ENCODE measurements at regions not wholly inside any gene's neighbourhood (a gene's known extent, or its start where the extent isn't known, plus 50 kb on each side); places are given as distances from the start of the nearest gene placed in this dataset.
"Not testable (repeated sequence)": the region's sequence is repeated elsewhere in the genome, so short reads cannot be mapped to it uniquely, and the experiment has no call there.

GRCh38 chr4:147246096-147246495 lies 234.8 kb upstream of the EDNRA start:
- no peak for DNase-seq (ENCODE audit: low read depth in 3 of 3)

- not testable (repeated sequence) for DNase-seq (ENCODE audit: low read depth in 3 of 3)
Observed at GRCh38 chr4:147246528-147246927, 234.4 kb upstream of the EDNRA start.

GRCh38 chr4:147247579-147247978 lies 233.3 kb upstream of the EDNRA start:
- DNase-seq (ENCODE audit: low read depth in 3 of 3), result no peak

GRCh38 chr4:147250062-147250461 lies 230.8 kb upstream of the EDNRA start:
- no peak for DNase-seq (ENCODE audit: low read depth in 3 of 3)

- not testable (repeated sequence) for DNase-seq (ENCODE audit: low read depth in 3 of 3)
Observed at GRCh38 chr4:147255268-147255667, 225.6 kb upstream of the EDNRA start.

- not testable (repeated sequence) for DNase-seq (ENCODE audit: low read depth in 3 of 3)
Observed at GRCh38 chr4:147259271-147259670, 221.6 kb upstream of the EDNRA start.

GRCh38 chr4:147284256-147284835 lies 196.6 kb upstream of the EDNRA start:
- DNase-seq (ENCODE audit: low read depth in 3 of 3), result no peak

- no peak for DNase-seq (ENCODE audit: low read depth in 3 of 3)
Observed at GRCh38 chr4:147284935-147285334, 196.0 kb upstream of the EDNRA start.

- no peak for DNase-seq (ENCODE audit: low read depth in 3 of 3)
Observed at GRCh38 chr4:147285751-147286150, 195.1 kb upstream of the EDNRA start.

GRCh38 chr4:147286846-147287587 lies 193.9 kb upstream of the EDNRA start:
- DNase-seq (ENCODE audit: low read depth in 3 of 3), result no peak

GRCh38 chr4:147287588-147287890 lies 193.4 kb upstream of the EDNRA start:
- DNase-seq (ENCODE audit: low read depth in 3 of 3), result no peak

- no peak for DNase-seq (ENCODE audit: low read depth in 3 of 3)
Observed at GRCh38 chr4:147288512-147288911, 192.4 kb upstream of the EDNRA start.

- no peak for DNase-seq (ENCODE audit: low read depth in 3 of 3)
Observed at GRCh38 chr4:147289181-147289580, 191.7 kb upstream of the EDNRA start.

GRCh38 chr4:147292604-147293313 lies 188.1 kb upstream of the EDNRA start:
- not testable (repeated sequence) for DNase-seq (ENCODE audit: low read depth in 3 of 3)

- not testable (repeated sequence) for DNase-seq (ENCODE audit: low read depth in 3 of 3)
Observed at GRCh38 chr4:147293314-147293677, 187.6 kb upstream of the EDNRA start.

GRCh38 chr4:147299205-147299604 lies 181.7 kb upstream of the EDNRA start:
- no peak for DNase-seq (ENCODE audit: low read depth in 3 of 3)

- DNase-seq (ENCODE audit: low read depth in 3 of 3), result no peak
Observed at GRCh38 chr4:147303174-147303872, 177.6 kb upstream of the EDNRA start.

- DNase-seq (ENCODE audit: low read depth in 3 of 3), result no peak
Observed at GRCh38 chr4:147303873-147304229, 177.0 kb upstream of the EDNRA start.

- DNase-seq (ENCODE audit: low read depth in 3 of 3), result no peak
Observed at GRCh38 chr4:147307896-147308674, 172.8 kb upstream of the EDNRA start.

- no peak for DNase-seq (ENCODE audit: low read depth in 3 of 3)
Observed at GRCh38 chr4:147309434-147309833, 171.5 kb upstream of the EDNRA start.

- no peak for DNase-seq (ENCODE audit: low read depth in 3 of 3)
Observed at GRCh38 chr4:147310312-147310711, 170.6 kb upstream of the EDNRA start.

- DNase-seq (ENCODE audit: low read depth in 3 of 3), result no peak
Observed at GRCh38 chr4:147311956-147312355, 168.9 kb upstream of the EDNRA start.
